ENCODE measurements at regions not wholly inside any gene's neighbourhood (a gene's known extent, or its start where the extent isn't known, plus 50 kb on each side); places are given as distances from the start of the nearest gene placed in this dataset.

GRCh38 chr6:21375151-21376116 is 218.1 kb upstream of the SOX4 start:
- no peak overlapping the region for H3K27ac Mint-ChIP-seq
- H3K4me3 Mint-ChIP-seq: no peak overlapping the region
- no peaks in the 10 kb centered on the region for H3K4me1 Mint-ChIP-seq
- no peak for DNase-seq
- intact Hi-C loops (cut with micrococcal nuclease): no loop called here
- H3K36me3 Mint-ChIP-seq (ENCODE audit: low read depth): no peaks in the 10 kb centered on the region
- peaks cover 2% of the 10 kb centered on the region for H3K27me3 Mint-ChIP-seq
- H3K9me3 Mint-ChIP-seq: no peaks in the 10 kb centered on the region

DNA sequence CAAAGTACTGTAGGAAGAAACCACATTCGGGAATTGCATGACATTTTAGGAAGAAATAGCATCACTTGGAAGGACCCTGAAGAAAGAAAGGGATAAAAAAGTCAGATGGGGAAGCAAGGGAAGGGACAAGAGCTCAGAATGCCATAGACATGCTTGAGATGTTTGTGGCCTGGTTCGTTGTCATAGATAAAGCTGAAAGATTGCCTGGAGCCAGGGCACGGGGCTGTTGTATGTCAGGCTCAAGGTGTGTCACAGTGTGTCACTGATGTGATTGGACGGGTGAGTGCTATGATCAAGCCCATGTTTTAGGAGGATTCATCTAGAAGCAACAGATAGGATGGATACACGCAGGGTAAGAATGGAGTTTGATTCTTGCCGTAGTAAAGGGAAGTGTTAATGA is 216.2 kb upstream of the SOX4 start:
- H3K9me3 Mint-ChIP-seq: no peaks in the 10 kb centered on the region
- no peaks in the 10 kb centered on the region for H3K36me3 Mint-ChIP-seq (ENCODE audit: low read depth)
- H3K4me1 Mint-ChIP-seq: no peaks in the 10 kb centered on the region
- H3K27me3 Mint-ChIP-seq: no peaks in the 10 kb centered on the region
- no peak overlapping the region for H3K27ac Mint-ChIP-seq
- DNase-seq: no peak
- H3K4me3 Mint-ChIP-seq: no peak overlapping the region
- intact Hi-C loops (cut with micrococcal nuclease): no loop called here

- intact Hi-C loops (cut with micrococcal nuclease): no loop called here
- DNase-seq: no peak
- H3K4me1 Mint-ChIP-seq: no peaks in the 10 kb centered on the region
- H3K4me3 Mint-ChIP-seq: no peak overlapping the region
- no peaks in the 10 kb centered on the region for H3K27me3 Mint-ChIP-seq
- no peaks in the 10 kb centered on the region for H3K9me3 Mint-ChIP-seq
- no peaks in the 10 kb centered on the region for H3K36me3 Mint-ChIP-seq (ENCODE audit: low read depth)
- H3K27ac Mint-ChIP-seq: no peak overlapping the region
Observed at GRCh38 chr6:21381331-21381963, 212.1 kb upstream of the SOX4 start.

GRCh38 chr6:21382821-21383449 is 210.6 kb upstream of the SOX4 start:
- Mint-ChIP-seq H3K4me3 (no peak overlapping the region), H3K27me3 (no peaks in the 10 kb centered on the region), H3K27ac (no peak overlapping the region), H3K9me3 (no peaks in the 10 kb centered on the region), H3K36me3 (ENCODE audit: low read depth) (no peaks in the 10 kb centered on the region), H3K4me1 (no peaks in the 10 kb centered on the region)
- intact Hi-C loops (cut with micrococcal nuclease): no loop called here
- no peak for DNase-seq

- H3K27ac Mint-ChIP-seq: no peak overlapping the region
- no peak overlapping the region for H3K4me3 Mint-ChIP-seq
- no peaks in the 10 kb centered on the region for H3K4me1 Mint-ChIP-seq
- DNase-seq: no peak
- intact Hi-C loops (cut with micrococcal nuclease): no loop called here
- no peaks in the 10 kb centered on the region for H3K36me3 Mint-ChIP-seq (ENCODE audit: low read depth)
- H3K9me3 Mint-ChIP-seq: no peaks in the 10 kb centered on the region
- H3K27me3 Mint-ChIP-seq: no peaks in the 10 kb centered on the region
Observed at GRCh38 chr6:21383450-21384085, 210.0 kb upstream of the SOX4 start.

GRCh38 chr6:21384216-21384615 is 209.3 kb upstream of the SOX4 start:
- intact Hi-C loops (cut with micrococcal nuclease): no loop called here
- H3K27me3 Mint-ChIP-seq: no peaks in the 10 kb centered on the region
- H3K4me1 Mint-ChIP-seq: no peaks in the 10 kb centered on the region
- H3K36me3 Mint-ChIP-seq (ENCODE audit: low read depth): no peaks in the 10 kb centered on the region
- no peak for DNase-seq
- H3K4me3 Mint-ChIP-seq: no peak overlapping the region
- H3K9me3 Mint-ChIP-seq: no peaks in the 10 kb centered on the region
- no peak overlapping the region for H3K27ac Mint-ChIP-seq

- H3K4me1 Mint-ChIP-seq: no peaks in the 10 kb centered on the region
- DNase-seq: no peak
- H3K9me3 Mint-ChIP-seq: no peaks in the 10 kb centered on the region
- no peak overlapping the region for H3K27ac Mint-ChIP-seq
- intact Hi-C loops (cut with micrococcal nuclease): no loop called here
- H3K36me3 Mint-ChIP-seq (ENCODE audit: low read depth): no peaks in the 10 kb centered on the region
- H3K4me3 Mint-ChIP-seq: no peak overlapping the region
- no peaks in the 10 kb centered on the region for H3K27me3 Mint-ChIP-seq
Observed at GRCh38 chr6:21386744-21387143, 206.8 kb upstream of the SOX4 start.

DNA sequence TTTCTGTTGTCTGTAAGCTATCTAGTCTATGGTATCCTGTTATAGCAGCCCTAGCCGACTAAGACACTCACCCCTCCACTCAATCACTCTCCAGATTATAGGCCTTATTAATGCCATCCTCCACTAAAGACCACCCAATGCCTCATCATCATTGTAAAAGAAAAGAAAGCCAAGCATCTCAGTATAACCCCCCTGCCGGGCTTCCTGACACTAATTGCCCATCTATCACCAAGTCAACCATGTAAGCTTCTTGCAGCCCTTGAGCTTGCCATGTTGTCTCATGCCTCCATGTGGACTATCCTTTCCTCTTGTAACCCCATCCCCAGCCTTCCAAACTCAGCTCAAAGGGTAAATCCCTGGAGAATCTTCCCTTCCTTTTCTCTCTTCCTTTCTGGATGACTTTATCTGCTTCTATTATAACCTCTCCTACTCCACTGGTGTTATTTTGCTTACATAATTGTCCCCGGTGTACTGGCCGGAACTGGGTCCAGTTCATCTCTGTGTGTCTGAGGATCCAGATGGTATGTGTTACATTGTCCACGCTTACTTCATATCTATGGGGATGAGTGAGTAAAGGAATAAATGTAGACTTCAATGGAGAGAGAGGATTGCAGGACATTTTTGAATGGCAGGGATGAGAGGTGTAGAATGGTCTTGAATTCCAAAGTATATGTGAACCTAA is 202.9 kb upstream of the SOX4 start:
- Mint-ChIP-seq H3K27ac (no peak overlapping the region), H3K36me3 (ENCODE audit: low read depth) (no peaks in the 10 kb centered on the region), H3K4me1 (no peaks in the 10 kb centered on the region), H3K4me3 (no peak overlapping the region), H3K27me3 (no peaks in the 10 kb centered on the region), H3K9me3 (no peaks in the 10 kb centered on the region)
- intact Hi-C loops (cut with micrococcal nuclease): no loop called here
- no peak for DNase-seq

GRCh38 chr6:21392177-21392576 is 201.4 kb upstream of the SOX4 start:
- Mint-ChIP-seq H3K4me3 (no peak overlapping the region), H3K36me3 (ENCODE audit: low read depth) (no peaks in the 10 kb centered on the region), H3K27ac (no peak overlapping the region), H3K9me3 (no peaks in the 10 kb centered on the region), H3K4me1 (no peaks in the 10 kb centered on the region), H3K27me3 (peaks cover 6% of the 10 kb centered on the region)
- no peak for DNase-seq
- intact Hi-C loops (cut with micrococcal nuclease): no loop called here

DNA sequence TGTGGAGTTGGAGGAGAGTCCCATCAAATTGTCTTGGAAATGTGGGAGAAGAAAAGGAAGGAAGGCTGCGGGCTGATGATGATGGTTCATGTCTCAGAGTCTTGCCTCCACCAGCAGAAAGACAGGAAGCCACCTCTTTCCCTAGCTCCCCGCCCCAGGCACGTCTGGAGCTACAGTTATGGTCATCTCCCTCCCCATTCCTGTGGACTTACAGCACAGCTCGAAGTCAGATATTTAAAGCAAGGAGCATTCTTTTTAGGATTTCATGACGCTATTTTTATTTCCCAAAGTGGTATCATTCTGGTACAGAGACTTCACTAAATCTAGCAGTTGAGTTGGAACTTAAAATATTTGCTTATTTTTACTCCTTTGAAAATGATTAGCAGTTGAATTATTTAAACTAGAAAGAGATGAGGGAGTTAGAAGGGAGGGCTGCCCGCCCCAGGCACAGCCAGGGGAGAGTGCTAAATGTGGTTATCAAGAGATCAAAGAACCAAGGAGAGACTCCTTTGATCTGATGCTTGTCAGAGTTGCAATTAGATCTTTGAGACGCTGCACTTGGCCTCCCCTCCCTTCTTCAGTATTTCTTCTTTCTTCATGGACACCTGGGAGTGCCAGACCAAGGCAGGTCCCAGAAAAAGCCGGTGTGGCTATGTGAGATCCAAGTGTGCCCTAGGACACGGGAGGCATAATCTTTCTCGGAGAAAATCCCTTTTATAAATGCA is 199.9 kb upstream of the SOX4 start:
- no peak for DNase-seq
- Mint-ChIP-seq H3K4me1 (no peaks in the 10 kb centered on the region), H3K27me3 (peaks cover 10% of the 10 kb centered on the region), H3K9me3 (no peaks in the 10 kb centered on the region), H3K4me3 (no peak overlapping the region), H3K36me3 (ENCODE audit: low read depth) (no peaks in the 10 kb centered on the region), H3K27ac (no peak overlapping the region)
- intact Hi-C loops (cut with micrococcal nuclease): no loop called here

- DNase-seq: no peak
- Mint-ChIP-seq H3K9me3 (peaks cover 3% of the 10 kb centered on the region), H3K4me1 (no peaks in the 10 kb centered on the region), H3K27ac (no peak overlapping the region), H3K4me3 (no peak overlapping the region), H3K27me3 (peaks cover 11% of the 10 kb centered on the region), H3K36me3 (ENCODE audit: low read depth) (no peaks in the 10 kb centered on the region)
- intact Hi-C loops (cut with micrococcal nuclease): no loop called here
Observed at GRCh38 chr6:21395121-21395520, 198.4 kb upstream of the SOX4 start.

- H3K27ac Mint-ChIP-seq: no peak overlapping the region
- no peak for DNase-seq
- no peaks in the 10 kb centered on the region for H3K36me3 Mint-ChIP-seq (ENCODE audit: low read depth)
- H3K4me1 Mint-ChIP-seq: no peaks in the 10 kb centered on the region
- no peak overlapping the region for H3K4me3 Mint-ChIP-seq
- intact Hi-C loops (cut with micrococcal nuclease): no loop called here
- H3K9me3 Mint-ChIP-seq: peaks cover 3% of the 10 kb centered on the region
- peaks cover 11% of the 10 kb centered on the region for H3K27me3 Mint-ChIP-seq
Observed at GRCh38 chr6:21396313-21396712, 197.2 kb upstream of the SOX4 start.

GRCh38 chr6:21398741-21399325 is 194.7 kb upstream of the SOX4 start:
- intact Hi-C loops (cut with micrococcal nuclease): no loop called here
- DNase-seq: no peak
- Mint-ChIP-seq H3K9me3 (peaks cover 3% of the 10 kb centered on the region), H3K4me1 (peaks cover 7% of the 10 kb centered on the region), H3K27ac (no peak overlapping the region), H3K27me3 (peaks cover 11% of the 10 kb centered on the region), H3K4me3 (no peak overlapping the region), H3K36me3 (ENCODE audit: low read depth) (no peaks in the 10 kb centered on the region)

Measured in activated CD4-positive, alpha-beta T cell treated with anti-CD3 and anti-CD28 coated beads, Interleukin-2, amount 10 ng/mL, durations not matched to agents 24 days and 14 days (primary cell).